HG02938 (cell line): ENCODE measurements at regions not wholly inside any gene's neighbourhood (a gene's known extent, or its start where the extent isn't known, plus 50 kb on each side); places are given as distances from the start of the nearest gene placed in this dataset.

Source experiments
- ATAC-seq: cut with Tn5 transposase; IDR thresholded peaks from one replicate; pipeline ENCODE4 v1.9.1; 2021; ENCODE audit warnings: mild to moderate bottlenecking, moderate library complexity; ENCODE audit not compliant: unreplicated experiment

DNA sequence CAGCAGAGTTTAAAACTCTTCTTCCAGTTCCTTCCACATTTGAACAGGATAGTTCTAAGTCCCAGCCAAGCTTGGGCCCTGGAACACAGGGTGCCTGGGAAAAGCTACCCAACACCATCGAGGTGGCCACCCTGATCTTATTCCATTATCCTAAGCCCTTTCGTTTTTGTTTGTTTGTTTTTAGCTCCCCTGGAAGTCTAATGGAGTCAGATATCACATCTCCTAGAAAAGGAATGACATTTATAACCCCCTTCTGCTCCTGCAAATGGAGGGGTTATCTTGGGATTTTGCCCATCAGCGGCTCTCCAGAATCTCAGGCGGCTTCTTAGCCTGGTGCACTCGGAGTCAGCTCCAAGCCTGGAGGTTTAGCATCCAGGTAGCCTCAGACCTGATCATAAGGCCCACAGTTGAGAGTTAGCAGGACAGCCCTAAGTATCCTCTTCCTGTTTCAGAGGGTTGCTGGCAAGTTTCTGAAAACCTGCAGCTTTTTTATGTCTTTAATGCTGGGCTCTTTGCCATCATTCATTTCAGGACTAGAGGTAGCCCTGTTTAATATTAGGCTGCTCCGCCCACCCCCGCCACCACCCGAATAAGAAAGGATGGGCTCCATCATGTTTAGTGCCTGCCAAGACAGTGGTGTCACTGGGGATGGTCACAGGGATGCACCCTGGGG lies 230.0 kb upstream of the LNX1 start:
- no peak for ATAC-seq

GRCh38 chr4:53818104-53818503 lies 226.8 kb upstream of the LNX1 start:
- ATAC-seq = no peak

DNA sequence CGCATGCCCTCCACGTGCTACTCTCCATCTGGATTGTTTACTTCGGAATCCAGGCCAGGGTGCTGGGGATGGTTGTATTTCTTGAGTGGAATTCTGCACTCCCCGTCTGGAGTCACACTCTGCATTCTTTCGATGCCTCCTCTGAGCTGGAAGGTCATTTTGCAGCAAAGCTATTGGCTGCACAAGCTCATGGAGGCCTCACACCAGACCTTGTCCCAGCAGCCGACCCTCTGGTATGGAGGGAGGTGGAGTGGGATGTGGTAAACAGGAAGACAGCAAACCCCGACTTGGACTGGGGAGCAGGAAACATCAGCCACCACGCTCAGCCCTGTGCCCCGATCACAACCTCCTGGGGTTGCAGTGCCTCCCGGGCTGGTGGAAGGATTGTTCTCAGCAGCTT lies 225.3 kb upstream of the LNX1 start:
- no peak for ATAC-seq

DNA sequence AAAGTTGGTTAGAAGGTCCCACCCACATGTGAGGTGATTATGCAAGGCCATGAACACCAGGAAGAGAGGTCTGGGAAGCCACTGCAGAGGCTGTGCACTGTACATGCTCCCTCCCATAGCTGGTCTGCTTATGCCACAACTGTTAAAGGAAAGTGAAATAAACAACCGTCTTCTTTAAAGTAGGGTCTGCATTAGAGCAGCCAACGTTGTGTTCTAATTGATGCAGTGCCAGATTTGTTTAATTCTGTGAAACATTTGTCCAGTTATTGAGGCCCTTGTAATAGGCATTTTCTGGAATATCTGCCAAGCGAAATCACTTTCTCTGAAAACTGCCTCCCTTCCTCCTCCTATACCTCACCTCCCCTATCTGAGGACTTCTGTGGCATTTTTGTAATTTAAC lies 224.0 kb upstream of the LNX1 start:
- ATAC-seq = no peak

DNA sequence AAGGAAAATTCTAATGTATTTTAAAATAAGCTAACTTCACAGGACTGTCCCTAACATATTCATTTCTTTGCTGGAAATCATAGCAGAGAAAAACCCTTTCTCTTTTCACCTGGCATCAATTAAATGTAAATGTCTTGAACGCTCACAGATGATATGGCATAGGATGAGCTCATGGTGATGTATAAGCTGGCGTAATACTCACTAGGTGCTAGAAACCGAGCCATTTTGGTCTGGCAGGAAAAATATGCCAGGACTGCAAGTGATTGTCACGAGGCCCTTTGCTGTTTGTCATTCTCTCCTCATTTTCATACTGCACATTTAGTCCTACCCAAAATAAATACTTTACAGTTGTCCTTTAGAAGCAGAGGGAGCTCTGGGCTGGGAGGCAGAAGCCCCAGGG lies 222.7 kb upstream of the LNX1 start:
- ATAC-seq = no peak

DNA sequence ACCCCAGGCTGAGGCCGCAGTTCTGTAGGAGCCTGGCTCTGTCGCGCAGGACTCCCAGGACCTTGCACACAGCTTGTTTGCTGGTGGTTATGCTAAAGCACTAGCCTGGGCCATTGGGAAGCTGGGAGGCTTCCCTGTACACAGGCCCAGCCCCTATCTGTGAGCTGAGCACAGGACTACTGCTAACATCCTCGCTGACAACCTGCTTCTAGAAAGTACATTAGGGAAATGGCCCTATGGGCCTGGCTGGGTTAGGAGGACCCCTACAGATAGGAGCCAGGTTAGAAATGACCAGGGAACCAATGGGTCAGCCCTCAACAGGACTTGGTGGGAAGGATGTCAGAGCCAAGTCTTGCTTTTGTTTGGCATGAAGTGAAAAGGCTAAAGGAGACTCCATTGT lies 219.4 kb upstream of the LNX1 start:
- ATAC-seq = no peak

GRCh38 chr4:53809816-53810215 lies 218.5 kb upstream of the LNX1 start:
- no peak for ATAC-seq

- ATAC-seq = no peak
These were observed 214.0 kb upstream of the LNX1 start for GRCh38 chr4:53805291-53805690.

DNA sequence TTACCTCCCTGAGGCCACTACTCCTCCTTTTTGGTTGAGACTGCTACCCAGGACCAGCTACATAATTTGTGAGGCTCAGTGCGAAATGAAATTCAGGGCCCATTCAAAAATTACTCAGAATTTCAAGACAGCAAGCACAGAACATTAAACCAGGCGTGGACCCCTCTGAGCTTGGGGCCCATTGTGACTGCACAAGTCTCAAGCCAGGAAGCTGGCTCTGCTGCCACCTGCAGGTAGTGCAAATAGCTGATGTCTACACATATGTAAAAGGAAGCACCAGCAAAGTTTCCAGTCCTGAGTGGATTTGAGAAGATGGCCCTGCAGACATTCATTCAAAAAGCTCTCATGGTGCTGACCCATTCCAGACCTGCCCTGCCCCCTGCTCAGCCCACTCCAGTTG lies 213.4 kb upstream of the LNX1 start:
- ATAC-seq = no peak

DNA sequence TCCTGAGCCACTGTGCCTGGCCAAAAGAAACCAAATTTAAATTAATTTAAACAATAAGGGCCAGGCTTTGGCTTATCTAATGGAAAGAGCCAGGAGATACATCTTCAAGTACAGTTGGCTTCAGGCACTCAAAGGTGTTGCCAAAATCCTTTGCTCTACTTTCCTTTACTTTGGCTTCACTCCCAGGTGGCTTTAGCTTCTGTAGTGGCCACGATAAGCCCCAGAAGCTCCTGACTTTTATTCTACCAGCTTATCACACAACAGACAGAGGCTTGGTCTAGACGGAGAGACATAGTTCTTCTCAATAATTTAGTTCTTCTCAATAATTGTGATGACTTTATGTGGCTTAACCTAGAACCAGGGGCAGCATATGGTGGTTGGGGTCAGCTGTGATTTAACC lies 211.2 kb upstream of the LNX1 start:
- no peak for ATAC-seq

GRCh38 chr4:53801373-53801772 lies 210.1 kb upstream of the LNX1 start:
- no peak for ATAC-seq

DNA sequence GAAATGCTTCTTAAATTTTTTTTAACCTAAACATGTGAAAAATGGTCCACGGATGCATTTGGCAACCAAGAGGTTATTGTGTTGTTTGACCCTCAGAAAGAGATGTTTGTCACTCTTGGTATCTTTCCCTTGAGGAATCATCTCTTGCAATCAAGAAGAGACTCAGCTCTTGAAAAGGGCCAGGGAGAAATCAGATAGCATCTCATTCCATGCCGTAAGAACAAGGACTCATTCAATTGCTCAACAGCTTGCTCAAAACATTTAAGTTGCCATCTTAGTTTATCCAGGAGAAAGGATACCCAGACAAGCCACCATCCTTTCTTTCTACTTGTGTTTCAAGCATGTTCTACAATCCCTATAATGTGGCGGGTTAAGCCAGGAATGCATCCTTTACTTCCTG lies 209.5 kb upstream of the LNX1 start:
- ATAC-seq = no peak

- ATAC-seq = no peak
These were observed 201.8 kb upstream of the LNX1 start for GRCh38 chr4:53793096-53793495.

DNA sequence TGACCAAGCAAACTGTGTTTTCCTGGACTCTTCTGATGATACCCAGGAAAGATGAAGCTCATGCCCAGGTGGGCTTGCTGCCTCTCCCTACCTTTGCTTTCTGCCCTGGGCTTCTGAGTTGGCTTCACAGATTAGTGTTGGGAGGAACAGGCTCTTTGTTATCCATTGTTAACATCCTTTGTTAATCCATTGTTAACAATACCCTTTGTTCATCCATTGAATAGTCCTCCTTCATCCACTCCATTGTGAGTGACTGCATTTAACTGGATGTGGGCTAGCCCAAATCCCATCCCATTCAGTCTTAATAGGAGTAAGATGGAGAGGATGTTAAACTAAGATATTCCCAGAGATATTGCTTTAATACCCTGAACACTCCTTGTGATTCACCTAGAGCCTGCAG lies 199.0 kb upstream of the LNX1 start:
- no peak for ATAC-seq

- ATAC-seq = no peak
These were observed 197.3 kb upstream of the LNX1 start for GRCh38 chr4:53788621-53789020.

- ATAC-seq = no peak
These were observed 196.7 kb upstream of the LNX1 start for GRCh38 chr4:53788011-53788410.

DNA sequence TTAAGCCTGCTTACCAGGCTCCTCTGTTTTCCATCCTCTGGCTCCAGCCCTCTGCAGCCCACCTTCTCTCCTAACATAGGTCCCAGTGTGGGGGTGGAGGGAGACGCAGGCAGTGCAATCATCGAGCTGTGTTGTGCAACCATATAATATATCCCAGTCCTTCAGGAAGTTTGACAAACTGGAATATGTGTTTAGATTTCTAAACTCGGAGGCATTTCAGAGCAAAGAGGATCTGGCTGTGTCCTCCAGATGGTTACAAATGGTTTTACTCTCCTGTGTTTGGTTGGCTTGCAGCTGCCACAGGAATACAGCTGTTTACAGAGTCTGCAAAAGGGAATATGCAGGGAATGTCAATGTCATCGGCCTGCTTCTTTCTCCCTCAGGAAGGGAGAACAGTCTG lies 195.3 kb upstream of the LNX1 start:
- no peak for ATAC-seq

DNA sequence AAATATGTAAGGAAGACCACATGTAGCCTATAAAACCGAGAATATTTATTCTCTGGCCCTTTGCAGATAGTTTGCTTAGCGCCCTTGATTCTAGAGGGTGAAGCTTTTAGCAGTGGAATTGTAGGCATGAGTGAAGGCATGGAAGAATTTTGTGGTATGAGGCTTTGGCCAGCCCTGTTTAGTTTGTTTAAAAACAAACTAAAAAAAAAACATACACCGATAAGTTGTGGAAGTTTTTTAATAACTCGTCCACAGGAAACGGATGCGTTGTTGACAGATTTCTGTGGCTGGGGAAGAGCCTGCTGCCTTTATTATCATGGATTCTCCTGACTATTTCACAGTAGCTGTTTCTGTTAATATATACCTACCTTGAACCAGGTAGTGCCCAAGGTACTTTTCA lies 194.7 kb upstream of the LNX1 start:
- no peak for ATAC-seq

DNA sequence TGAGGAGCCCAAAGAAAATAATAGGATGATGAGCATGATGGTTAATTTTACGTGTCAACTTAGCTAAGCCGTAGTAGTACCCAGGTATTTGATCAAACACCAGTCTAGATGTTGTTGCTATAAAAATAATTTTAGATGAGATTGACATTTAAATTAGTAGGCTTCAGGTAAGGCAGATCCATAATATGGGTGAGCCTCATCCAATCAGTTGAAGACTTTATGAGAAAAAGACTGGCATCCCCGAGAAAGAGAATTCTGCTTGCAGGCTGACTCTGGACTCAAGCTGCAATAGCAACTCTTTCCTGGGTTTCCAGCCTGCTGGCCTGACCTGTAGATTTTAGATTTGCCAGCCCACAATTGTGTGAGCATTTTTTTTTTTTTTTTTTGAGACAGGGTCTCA lies 192.8 kb upstream of the LNX1 start:
- ATAC-seq = no peak

GRCh38 chr4:53783208-53783859 lies 192.0 kb upstream of the LNX1 start:
- no peak for ATAC-seq

DNA sequence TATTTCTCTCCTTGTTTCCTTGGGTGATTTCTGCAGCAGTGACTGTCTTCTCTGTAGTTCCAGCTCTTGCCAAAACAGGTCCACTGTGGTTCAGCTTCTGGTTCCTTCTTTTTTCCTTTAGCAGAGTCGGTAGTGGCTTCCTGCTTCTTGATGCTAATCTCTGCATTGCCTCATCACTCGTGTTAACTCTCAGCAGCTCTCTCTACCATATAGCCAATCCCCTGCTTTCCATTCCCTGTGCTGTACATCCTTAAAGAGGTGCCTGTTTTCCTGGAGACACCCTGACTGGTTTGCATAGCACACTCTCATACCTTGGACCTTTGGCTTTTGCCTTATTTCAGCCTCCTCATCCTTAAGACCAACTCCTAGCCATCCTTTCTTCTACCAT lies 191.2 kb upstream of the LNX1 start:
- no peak for ATAC-seq

GRCh38 chr4:53781629-53782457 lies 190.6 kb upstream of the LNX1 start:
- ATAC-seq = no peak
